HG03280 (cell line): ENCODE measurements at regions not wholly inside any gene's neighbourhood (a gene's known extent, or its start where the extent isn't known, plus 50 kb on each side); places are given as distances from the start of the nearest gene placed in this dataset.
"Not testable (repeated sequence)": the region's sequence is repeated elsewhere in the genome, so short reads cannot be mapped to it uniquely, and the experiment has no call there.

Experiments
- ATAC-seq: cut with Tn5 transposase; IDR thresholded peaks from one replicate; pipeline ENCODE4 v1.9.1; 2021; ENCODE audit warnings: mild to moderate bottlenecking, moderate library complexity; ENCODE audit not compliant: unreplicated experiment

- no peak for ATAC-seq
These were observed 449.5 kb upstream of the TBL1XR1 start for GRCh38 chr3:177646749-177647148.

- no peak for ATAC-seq
These were observed 450.1 kb upstream of the TBL1XR1 start for GRCh38 chr3:177647341-177647740.

- no peak for ATAC-seq
These were observed 450.6 kb upstream of the TBL1XR1 start for GRCh38 chr3:177647876-177648275.

DNA sequence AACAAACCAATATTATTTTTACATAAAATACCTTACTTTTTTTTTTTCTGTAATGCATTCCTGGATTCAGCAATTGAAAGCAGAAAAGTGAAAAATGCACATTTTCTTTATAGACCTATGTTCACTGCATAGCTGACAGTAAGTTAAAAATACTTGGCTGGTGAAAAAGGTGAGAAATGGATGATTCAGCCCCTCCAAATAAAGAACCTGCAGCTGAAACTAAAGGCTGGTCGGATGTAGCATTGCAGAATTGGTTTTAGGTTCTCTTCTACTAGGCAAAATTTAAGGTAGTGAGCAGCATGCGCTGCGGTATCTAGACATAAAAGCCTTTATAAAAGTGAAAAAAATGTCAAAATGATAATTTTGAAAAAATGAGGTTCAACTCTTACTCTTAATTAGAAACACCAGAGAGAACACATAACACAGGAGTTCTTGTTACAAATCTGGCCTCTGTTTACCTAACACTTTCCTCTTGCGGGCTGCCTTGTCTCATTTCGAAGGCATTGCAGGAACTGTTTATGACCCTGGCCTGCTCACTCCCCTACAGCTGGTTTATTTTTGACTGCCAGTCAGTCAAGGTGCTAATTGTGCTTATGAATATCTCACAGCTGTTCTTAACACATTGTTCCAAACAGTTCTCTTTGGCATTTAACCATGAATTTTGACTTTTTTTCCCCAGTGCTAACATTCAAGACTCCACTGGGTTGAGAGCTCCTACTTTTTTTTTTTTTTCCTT, 455.4 kb upstream of the TBL1XR1 start:
- no peak for ATAC-seq

GRCh38 chr3:177657243-177657642, 460.0 kb upstream of the TBL1XR1 start:
- no peak for ATAC-seq

DNA sequence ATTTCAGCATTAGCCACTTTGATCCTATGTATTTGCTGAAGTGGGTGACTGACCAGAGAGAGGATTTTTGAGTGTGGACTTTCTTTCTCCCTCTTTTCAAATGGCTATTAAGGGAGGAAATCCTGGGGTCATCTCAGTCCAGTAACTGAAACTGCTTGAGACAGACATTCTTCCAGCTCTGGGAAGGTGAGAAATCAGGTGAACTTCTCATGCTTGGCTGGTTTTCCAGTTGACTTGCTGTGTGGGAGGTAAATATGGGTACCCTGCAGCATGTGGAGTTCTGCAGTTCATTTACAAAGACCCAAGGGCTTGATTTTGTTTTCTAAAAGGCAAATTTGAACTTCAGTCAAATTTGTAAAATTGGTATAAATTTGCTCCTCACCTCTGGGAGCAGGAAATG, 461.1 kb upstream of the TBL1XR1 start:
- no peak for ATAC-seq

DNA sequence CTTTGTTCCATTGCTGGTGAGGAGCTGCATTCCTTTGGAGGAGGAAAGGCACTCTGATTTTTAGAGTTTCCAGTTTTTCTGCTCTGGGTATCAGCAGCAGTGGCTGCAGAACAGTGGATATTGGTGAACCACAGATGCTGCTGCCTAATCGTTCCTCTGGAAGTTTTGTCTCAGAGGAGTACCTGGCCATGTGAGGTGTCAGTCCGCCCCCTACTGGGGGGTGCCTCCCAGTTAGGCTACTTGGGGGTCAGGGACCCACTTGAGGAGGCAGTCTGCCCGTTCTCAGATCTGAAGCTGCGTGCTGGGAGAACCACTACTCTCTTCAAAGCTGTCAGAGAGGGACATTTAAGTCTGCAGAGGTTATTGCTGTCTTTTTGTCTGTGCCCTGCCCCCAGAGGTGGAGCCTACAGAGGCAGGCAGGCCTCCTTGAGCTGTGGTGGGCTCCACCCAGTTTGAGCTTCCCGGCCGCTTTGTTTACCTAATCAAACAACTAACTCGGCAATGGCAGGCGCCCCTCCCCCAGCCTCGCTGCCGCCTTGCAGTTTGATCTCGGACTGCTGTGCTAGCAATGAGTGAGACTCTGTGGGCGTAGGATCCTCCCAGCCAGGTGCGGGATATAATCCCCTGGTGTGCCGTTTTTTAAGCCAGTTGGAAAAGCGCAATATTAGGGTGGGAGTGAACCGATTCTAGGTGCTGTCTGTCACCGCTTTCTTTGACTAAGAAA, 467.3 kb upstream of the TBL1XR1 start:
- ATAC-seq: not testable (repeated sequence)

DNA sequence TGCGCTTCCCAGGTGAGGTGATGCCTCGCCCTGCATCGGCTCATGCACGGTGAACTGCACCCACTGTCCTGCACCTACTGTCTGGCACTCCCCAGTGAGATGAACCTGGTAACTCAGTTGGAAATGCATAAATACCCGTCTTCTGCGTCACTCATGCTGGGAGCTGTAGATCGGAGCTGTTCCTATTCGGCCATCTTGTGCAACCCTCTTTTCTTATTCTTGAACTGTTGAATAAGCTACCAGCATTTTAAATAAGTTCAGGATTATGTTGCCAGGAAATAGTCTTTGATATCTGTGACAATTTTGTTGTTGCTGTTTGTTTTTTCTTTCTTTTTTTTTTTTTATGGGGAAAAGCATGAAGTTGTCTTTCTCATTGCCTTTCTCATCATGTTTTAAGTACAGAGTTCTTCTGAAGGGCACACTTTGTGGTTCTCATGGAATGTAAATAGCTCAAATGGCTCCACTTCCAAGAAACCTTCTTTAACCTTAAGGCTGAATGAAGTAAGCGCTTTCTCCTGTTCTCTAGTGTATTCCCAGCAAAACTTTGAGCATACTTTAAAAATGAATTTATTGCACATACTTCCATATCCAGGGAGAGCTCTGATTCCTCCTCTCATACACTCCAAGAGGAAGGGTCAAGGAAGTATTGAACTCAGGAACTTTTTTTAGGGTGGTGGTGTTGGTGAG, 468.0 kb upstream of the TBL1XR1 start:
- ATAC-seq: no peak

GRCh38 chr3:177672252-177672911, 475.1 kb upstream of the TBL1XR1 start:
- ATAC-seq: no peak

GRCh38 chr3:177673112-177673914, 476.0 kb upstream of the TBL1XR1 start:
- ATAC-seq: no peak

- no peak for ATAC-seq
These were observed 476.9 kb upstream of the TBL1XR1 start for GRCh38 chr3:177674186-177674585.

- no peak for ATAC-seq
These were observed 478.9 kb upstream of the TBL1XR1 start for GRCh38 chr3:177676148-177676547.

- no peak for ATAC-seq
These were observed 479.8 kb upstream of the TBL1XR1 start for GRCh38 chr3:177676947-177677587.

DNA sequence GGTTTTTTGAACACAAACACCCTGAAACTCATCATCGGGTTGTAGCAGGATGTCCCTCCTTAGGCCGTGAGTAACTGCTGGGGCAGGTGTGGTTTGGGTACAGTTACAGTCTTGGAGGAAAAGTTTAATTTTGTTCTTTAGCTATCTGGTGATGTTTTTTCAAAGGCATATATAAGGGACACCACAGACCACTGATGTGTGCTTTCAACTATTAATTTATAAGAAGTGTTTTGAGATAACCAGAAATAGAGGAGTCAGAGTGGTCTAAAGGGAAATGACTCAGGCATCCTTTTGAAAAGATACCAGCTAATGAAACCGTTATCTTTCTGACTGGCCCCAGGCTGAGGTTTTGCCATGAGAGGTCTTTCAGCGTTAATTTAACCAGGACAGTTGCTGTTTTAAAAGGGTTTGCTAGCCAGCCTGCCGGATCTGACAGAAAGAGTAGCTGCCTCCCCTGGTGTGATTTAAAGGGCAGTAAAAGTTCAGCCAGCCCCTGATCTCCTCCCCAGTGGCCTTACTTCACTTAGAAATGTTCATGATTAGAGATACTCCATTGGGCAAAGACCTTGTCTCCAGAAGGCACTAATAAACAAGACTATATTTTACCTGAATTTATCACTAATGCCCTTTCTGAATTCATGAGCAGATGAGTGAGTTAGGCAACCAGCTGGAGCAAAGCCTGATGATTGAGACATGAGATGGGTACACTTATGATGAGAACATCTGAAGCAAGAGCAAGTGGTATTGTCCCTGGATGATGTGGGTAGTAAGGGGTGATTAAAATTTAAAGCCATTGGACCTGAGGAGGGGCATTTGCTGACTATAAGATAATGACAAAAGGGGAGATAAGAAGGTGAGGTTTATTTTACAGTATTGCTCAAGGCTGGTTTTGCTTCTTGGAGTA, 482.5 kb upstream of the TBL1XR1 start:
- ATAC-seq: no peak

DNA sequence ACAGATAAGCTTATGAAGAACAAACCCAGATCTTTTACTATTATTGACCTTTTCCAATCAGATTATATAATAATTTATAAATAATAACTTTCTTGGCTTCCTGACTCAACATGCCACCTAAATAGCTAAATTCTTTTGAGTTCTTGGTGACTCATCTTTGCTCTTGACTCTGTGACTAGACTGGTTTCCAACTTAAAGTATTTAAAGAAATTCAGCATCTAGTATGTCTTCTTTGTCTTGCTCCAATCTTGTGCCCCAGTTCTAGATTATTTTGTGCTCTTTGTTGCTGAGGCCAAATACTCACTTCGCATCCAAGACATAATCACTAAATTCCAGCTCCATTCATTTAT, 483.2 kb upstream of the TBL1XR1 start:
- no peak for ATAC-seq

DNA sequence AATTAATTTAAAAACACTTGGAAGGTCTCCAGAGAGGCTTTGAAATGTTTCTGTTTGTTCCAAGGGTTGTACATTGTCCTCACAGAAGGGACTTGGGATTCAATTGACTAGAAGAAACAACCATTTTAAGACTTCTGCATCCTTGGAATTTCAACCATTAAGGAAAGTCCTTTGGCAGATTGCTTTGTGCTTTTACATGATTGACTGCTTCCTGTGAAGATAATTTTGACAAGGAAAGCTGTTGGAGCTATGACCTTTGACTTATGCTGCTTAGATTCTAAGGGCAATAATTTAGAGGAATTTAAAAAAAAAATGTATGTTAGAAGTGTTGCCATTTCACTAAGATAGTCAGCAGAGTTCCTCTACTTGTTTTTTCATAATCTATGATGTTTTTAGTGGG, 483.9 kb upstream of the TBL1XR1 start:
- ATAC-seq: no peak

GRCh38 chr3:177681852-177682251, 484.6 kb upstream of the TBL1XR1 start:
- ATAC-seq: no peak

- ATAC-seq: no peak
These were observed 486.3 kb upstream of the TBL1XR1 start for GRCh38 chr3:177683586-177683985.

DNA sequence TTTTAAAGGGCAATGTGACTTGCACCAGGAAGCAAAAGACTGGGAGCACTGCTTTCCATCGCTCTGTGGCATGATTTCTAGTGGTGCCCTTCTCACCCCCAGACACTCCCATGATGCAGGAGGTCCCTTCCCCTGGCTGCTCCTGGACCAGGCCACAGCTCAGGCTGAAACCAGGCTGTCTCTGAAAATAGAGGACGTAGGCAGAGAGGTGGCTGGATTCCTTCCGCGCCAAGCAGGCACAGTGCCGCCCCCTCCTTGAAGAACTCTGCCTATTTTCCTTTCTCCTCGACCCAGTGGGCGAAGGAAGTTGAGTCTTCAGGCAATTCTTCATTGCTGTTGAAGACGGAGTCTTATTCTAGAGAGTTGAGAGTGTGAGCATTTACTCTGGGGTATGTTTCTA, 489.4 kb upstream of the TBL1XR1 start:
- no peak for ATAC-seq
